GM12875 (cell line): ENCODE measurements at regions not wholly inside any gene's neighbourhood (a gene's known extent, or its start where the extent isn't known, plus 50 kb on each side); places are given as distances from the start of the nearest gene placed in this dataset.

Experiments used
- H3K4me3 ChIP-seq: one replicate; pipeline ENCODE4 v1.5.1; 2011; ENCODE audit warnings: low read depth, low read length, control low read depth
- TF ChIP-seq, protein P1 (sequence below): IDR thresholded peaks from 2 replicates; pipeline ENCODE4 v1.5.1; 2011; ENCODE audit warnings: low read depth, mild to moderate bottlenecking, control low read depth, inconsistent platforms, low read length, moderate library complexity, borderline replicate concordance; ENCODE audit not compliant: insufficient read depth

DNA sequence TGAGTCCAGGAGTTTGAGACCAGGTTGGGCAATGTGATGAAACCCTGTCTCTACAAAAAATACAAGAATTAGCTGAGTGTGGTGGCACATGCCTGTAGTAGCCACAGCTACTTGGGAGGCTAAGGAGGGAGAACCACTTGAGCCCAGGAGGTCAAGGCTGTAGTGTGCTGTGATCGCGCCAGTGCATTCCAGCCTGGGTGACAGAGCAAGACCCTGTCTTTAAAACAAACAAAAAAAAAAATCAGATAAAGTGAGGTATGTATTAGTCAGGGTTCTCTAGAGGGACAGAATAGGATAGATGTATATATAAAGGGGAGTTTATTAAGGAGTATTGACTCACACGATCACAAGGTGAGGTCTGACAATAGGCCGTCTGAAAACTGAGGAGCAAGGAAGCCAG is 101.5 kb upstream of the GPR26 start:
- no peak overlapping the region for H3K4me3 ChIP-seq
- TF ChIP-seq, protein P1, sequence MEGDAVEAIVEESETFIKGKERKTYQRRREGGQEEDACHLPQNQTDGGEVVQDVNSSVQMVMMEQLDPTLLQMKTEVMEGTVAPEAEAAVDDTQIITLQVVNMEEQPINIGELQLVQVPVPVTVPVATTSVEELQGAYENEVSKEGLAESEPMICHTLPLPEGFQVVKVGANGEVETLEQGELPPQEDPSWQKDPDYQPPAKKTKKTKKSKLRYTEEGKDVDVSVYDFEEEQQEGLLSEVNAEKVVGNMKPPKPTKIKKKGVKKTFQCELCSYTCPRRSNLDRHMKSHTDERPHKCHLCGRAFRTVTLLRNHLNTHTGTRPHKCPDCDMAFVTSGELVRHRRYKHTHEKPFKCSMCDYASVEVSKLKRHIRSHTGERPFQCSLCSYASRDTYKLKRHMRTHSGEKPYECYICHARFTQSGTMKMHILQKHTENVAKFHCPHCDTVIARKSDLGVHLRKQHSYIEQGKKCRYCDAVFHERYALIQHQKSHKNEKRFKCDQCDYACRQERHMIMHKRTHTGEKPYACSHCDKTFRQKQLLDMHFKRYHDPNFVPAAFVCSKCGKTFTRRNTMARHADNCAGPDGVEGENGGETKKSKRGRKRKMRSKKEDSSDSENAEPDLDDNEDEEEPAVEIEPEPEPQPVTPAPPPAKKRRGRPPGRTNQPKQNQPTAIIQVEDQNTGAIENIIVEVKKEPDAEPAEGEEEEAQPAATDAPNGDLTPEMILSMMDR: no peak

DNA sequence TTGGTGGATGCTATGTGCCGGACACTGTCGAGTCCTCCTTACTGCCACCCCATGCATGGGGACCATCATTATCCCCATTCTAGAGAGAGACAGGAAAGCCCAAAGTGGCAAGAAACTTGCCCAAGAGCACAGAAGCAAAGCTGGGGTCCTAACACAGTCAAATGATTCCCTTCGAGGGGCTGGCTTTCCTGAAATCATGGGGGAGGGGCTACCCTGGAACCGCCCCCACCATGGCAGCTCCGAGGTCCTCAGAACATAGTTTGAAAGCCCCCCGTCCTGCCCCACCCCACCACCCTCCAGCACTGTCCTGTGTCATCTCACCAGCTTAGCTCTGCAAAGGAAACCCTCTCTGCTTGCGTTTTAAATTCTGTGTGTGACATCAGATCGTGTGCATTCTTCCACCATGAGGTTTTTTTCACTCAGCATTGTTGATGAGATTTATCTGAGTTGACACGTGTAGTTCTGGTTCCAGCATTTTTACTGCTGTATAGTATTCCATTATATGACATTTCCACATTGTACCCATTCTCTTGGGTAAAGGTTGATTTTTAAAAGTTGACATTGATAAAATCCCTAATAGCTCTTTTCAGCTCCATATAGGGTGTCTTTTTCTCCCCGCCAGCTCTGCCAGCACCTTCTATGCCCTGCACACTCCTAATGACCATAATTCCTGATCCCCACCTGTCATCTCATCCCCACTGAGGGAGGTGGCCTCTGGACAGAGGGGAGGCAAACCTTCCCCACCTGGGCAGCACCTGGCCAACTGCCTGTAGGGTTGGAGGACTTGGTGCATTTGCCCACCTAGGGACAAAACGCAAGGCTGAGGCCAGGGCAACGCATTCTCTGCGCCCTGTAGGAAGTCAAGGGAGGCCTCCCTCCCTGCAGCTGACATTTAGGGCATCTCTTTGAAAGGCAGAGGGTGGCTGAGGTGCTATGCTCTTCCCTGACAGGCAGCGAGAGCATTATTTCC is 100.2 kb upstream of the GPR26 start:
- no peak overlapping the region for H3K4me3 ChIP-seq
- TF ChIP-seq, protein P1: no peak

DNA sequence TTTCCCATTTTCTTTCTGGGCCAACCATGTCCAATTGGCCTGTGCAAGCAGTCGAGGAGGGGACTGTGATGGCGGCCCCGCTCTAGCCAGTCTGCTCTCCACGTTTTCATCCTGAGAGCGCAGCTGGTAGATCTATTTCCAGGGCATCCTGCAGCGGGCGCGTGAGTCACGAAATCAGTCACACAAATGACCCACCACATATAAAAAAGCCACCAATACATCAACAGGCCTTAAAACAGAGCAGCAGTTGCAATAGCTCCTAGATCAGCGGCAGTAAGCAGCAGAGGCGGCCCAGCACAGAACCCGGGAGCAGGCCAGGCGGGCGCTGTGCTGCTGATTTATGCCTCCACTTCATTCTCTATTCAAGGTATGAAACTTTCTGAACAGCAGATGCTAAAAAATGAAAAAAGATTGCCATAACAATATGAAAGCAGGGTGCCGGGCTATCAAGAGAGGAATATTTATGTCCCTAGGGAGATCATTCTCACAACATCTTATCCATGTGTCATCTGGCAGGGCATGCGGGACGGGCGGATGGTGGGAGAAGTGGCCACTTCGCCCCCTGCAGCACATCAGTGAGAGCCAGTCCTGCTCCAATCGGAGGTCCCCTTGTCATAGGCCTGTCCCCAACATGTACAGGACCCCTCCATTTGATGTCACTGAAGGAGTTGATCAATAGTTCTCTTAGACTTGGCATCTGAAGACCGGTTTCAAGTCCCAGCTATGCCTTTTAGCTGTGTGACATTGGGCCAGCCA is 98.0 kb upstream of the GPR26 start:
- TF ChIP-seq, protein P1: no peak
- H3K4me3 ChIP-seq: no peak overlapping the region

DNA sequence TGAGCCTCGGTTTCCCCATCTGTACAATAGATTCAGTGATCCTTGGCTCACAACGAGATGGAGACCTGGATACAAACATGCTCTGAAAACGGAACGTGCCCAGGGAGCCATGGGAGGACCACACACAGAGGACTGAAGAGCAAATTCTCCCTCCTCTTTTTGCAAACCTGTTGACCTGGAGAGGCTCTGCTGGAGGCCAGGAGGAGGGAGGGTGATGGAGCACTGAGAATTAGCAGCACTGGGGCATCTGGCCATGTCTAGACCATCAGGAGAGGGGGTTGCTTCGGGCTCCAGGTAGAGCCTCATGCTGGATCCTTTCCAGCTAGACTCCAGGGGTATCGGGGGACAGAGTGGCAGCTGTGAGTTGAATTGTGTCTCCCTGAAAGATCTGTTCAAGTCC is 97.4 kb upstream of the GPR26 start:
- TF ChIP-seq, protein P1: no peak
- H3K4me3 ChIP-seq: no peak overlapping the region

DNA sequence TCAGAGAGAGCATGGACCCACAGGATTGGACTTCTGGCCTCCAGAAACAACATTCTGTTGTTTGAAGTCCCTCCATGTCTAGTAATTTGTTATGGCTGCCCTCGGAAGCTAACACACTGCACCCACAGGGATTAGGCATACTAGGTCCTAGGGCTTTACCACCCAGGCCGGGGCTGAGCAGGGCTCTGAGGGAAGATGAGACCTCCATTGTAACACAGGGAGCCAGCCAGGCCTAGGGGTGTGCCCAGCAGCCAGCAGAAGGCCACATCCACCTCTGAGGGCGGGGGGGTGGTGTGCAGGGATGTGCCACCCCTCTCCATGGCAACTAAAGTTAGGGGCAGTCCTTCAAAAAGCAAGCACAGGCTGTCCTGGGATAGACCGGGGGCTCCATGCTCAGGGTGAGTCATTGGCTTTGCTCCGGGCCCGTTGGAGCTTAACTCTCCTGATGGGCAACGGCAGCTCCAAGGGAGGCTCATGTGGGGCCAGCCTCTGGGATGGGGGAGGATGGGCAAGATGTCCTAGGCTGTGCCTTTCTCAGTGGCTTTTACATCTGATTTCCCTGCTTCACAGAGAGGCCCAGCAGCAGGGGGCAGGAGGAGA is 96.6 kb upstream of the GPR26 start:
- H3K4me3 ChIP-seq: no peak overlapping the region
- TF ChIP-seq, protein P1: no peak

DNA sequence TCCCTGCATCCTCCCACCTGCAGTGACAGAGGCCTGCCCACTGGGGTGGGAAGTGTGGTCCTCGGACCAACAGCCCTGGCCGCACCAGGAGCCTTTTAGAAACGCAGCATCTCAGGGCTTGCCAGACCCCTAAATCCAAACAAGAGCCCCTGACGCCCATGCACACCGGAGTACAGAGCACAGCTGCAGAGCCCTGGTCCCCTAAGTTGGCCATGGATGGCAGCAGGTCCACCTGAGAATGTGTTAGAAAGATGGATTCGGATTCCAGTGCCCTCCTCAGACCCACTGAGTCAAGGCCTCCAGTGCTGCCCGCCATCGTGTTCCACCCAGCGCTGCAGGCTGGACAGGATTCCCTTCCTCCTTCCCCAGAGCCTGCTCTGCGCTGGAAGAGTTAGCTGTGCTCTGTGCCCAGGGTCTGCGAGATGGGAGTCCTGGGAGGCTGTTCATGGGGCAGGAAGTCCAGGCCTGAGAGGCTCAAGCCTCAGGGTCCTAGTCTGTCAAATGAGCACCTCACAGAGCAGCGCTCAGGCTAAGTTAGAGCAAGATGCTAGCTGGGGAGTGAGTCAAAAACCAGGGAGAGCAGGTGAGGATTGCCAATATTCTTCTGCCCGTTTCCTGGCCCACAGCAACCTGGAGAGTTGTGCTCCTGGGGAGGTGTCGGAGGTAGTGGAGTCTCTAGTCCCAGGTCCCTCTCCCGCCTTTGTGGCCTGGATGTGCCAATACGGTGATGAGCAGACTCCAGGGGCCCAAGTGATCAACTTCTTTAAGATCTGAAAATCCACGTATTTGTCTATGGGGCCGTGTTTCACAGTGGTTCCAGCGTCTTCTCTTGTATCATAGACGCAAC is 95.9 kb upstream of the GPR26 start:
- no peak overlapping the region for H3K4me3 ChIP-seq
- TF ChIP-seq, protein P1: no peak
